Adrenal gland (tissue), 9 donors: ENCODE measurements at regions not wholly inside any gene's neighbourhood (a gene's known extent, or its start where the extent isn't known, plus 50 kb on each side); places are given as distances from the start of the nearest gene placed in this dataset.

Source experiments
- DNase-seq, 7 donors: peaks; one replicate each; pipeline ENCODE4 v3.0.0-alpha.2; 2019 to 2020
- H3K27ac ChIP-seq, 5 donors: fragments of 200-600 bp; sonication (generic) in 4 of 5; 1 replicate in 3 of 5; 2 replicates in 2 of 5; pipeline versions ENCODE4 v1.5.1 to v1.8.0; 2016 to 2020; ENCODE audit warnings: mild to moderate bottlenecking in 1 of 5
- H3K27me3 ChIP-seq: fragments of 200-600 bp; 2 replicates; pipeline ENCODE4 v1.8.0; 2021
- H3K36me3 ChIP-seq, 2 donors: fragments of 200-600 bp; replicated peaks in 1 of 2; 1 replicate in 1 of 2; 2 replicates in 1 of 2; pipeline versions ENCODE4 v1.5.1 to v1.8.0; 2018 to 2022
- H3K4me1 ChIP-seq, 2 donors: fragments of 200-600 bp; replicated peaks in 1 of 2; 1 replicate in 1 of 2; 2 replicates in 1 of 2; pipeline versions ENCODE4 v1.5.1 to v1.8.0; 2018 to 2021
- H3K4me3 ChIP-seq, 4 donors: fragments of 200-600 bp; sonication (generic) in 3 of 4; one replicate each; pipeline ENCODE4 v1.5.1; 2016 to 2018
- H3K9me3 ChIP-seq, 3 donors: fragments of 200-600 bp; sonication (generic) in 1 of 3; replicated peaks in 1 of 3; 1 replicate in 2 of 3; 2 replicates in 1 of 3; pipeline versions ENCODE4 v1.5.1 to v1.8.0; 2016 to 2021
- CTCF ChIP-seq, 6 experiments: fragments of 450-650 bp in 4 of 6; fragments of 200-600 bp in 2 of 6; sonication (generic) in 1 of 6; IDR thresholded peaks; 1 replicate in 5 of 6; 2 replicates in 1 of 6; pipeline versions ENCODE4 v1.5.1 to v1.8.0; 2016 to 2021; ENCODE audit warnings: antibody characterized with exemption in 6 of 6, mild to moderate bottlenecking in 2 of 6, moderate library complexity in 1 of 6
- POLR2A ChIP-seq, 2 donors: fragments of 450-650 bp; IDR thresholded peaks; one replicate each; pipeline ENCODE4 v1.6.1; 2017; ENCODE audit warnings: antibody characterized with exemption in 2 of 2, mild to moderate bottlenecking in 2 of 2, moderate library complexity in 1 of 2
- WGBS, 4 donors: extraction: QIAGEN DNeasy Blood & Tissue Kit in 2 of 4; methylation state at CpG; one replicate each; pipeline versions ENCODE4 v1.1.5 to v1.1.7; 2013 to 2017; 5-methylcytosine and 5-hydroxymethylcytosine counted together
- intact Hi-C, 2 donors: fragments of 100-400 bp; cut with DNase I; formaldehyde crosslinking; loops; one replicate each; pipeline versions ENCODE4 v1.14.1 to v1.15.0; 2022 to 2023
- donor health status: healthy with polysubstance abuse.
- donor health status: Bipolar disorder and iron deficiency.
- donor health status: DM: yes; HTN: yes; CAD: no.
- donor health status: DM: no; HTN: no; CAD: no.
- donor health status: DM: no; HTN: no; CAD: no.

- no peaks in the 10 kb centered on the region for H3K36me3 ChIP-seq
- H3K4me1 ChIP-seq = no peaks in the 10 kb centered on the region
- intact Hi-C loops = no loop called here
- no peak overlapping the region for H3K27ac ChIP-seq
- no peak for DNase-seq
- no peaks in the 10 kb centered on the region for H3K27me3 ChIP-seq
- H3K9me3 ChIP-seq = no peaks in the 10 kb centered on the region
- TF ChIP-seq CTCF (IDR thresholded peaks at IDR 0.05) (no peak), POLR2A (IDR thresholded peaks at IDR 0.05) (no peak)
- no peak overlapping the region for H3K4me3 ChIP-seq
Measured at GRCh38 chr6:26149240-26149639, 62.0 kb downstream of the HFE start.

GRCh38 chr6:26152226-26153101 is 65.2 kb downstream of the HFE start:
- TF ChIP-seq POLR2A (IDR thresholded peaks at IDR 0.05) = no peak
- no peak for TF ChIP-seq CTCF (IDR thresholded peaks at IDR 0.05)
- no peak overlapping the region for H3K27ac ChIP-seq
- no peak for DNase-seq
- no peaks in the 10 kb centered on the region for H3K36me3 ChIP-seq
- whole genome bisulfite sequencing, 4 donors = 73 to 82% (median 79%) methylated on average over 6 of the region's 6 CpGs
- H3K4me3 ChIP-seq = no peak overlapping the region
- intact Hi-C loops = no loop called here
- no peaks in the 10 kb centered on the region for H3K27me3 ChIP-seq
- H3K9me3 ChIP-seq = no peaks in the 10 kb centered on the region
- peaks cover 0 to 6% of the 10 kb centered on the region in 2 donors for H3K4me1 ChIP-seq

GRCh38 chr6:26155061-26155930 is 68.1 kb downstream of the HFE start:
- intact Hi-C loops = no loop called here
- WGBS, 4 donors = 22 to 27% (median 23%) methylated on average over 9 of the region's 9 CpGs

More at GRCh38 chr6:26155061-26155930, 68.1 kb downstream of the HFE start:
- Histone ChIP-seq H3K9me3 (no peaks in the 10 kb centered on the region), H3K36me3 (no peaks in the 10 kb centered on the region), H3K27ac (peak overlapping the region; percentile 53 to 97 (median 94)), H3K4me1 (peaks cover 6 to 13% of the 10 kb centered on the region in 2 donors), H3K4me3 (peak overlapping the region in 2 of 4 donors; percentile 72 to 79), H3K27me3 (no peaks in the 10 kb centered on the region)
- TF ChIP-seq CTCF (IDR thresholded peaks at IDR 0.05) = no peak
- no peak for TF ChIP-seq POLR2A (IDR thresholded peaks at IDR 0.05)
- peak in 4 of 7 donors; percentile 43 to 75 (median 65) for DNase-seq
